Endodermal cell (in vitro differentiated cells): ENCODE measurements at regions not wholly inside any gene's neighbourhood (a gene's known extent, or its start where the extent isn't known, plus 50 kb on each side); places are given as distances from the start of the nearest gene placed in this dataset.

Source experiments
- DNase-seq: peaks from one replicate; pipeline ENCODE4 v3.0.0-alpha.2; 2017
- H3K27ac ChIP-seq: 2 replicates; pipeline ENCODE4 v1.5.1; 2013; ENCODE audit warnings: mild to moderate bottlenecking, low read depth, low read length, moderate library complexity
- H3K27me3 ChIP-seq: 2 replicates; pipeline ENCODE4 v1.6.1; 2013; ENCODE audit warnings: mild to moderate bottlenecking, low read length, moderate library complexity; ENCODE audit not compliant: insufficient read depth, control insufficient read depth, poor library complexity, severe bottlenecking
- H3K36me3 ChIP-seq: 2 replicates; pipeline ENCODE4 v1.7.0; 2013; ENCODE audit warnings: mild to moderate bottlenecking, low read length, moderate library complexity; ENCODE audit not compliant: control insufficient read depth, insufficient read depth
- H3K4me1 ChIP-seq: one replicate; pipeline ENCODE4 v1.7.0; 2013; ENCODE audit warnings: low read length; ENCODE audit not compliant: control insufficient read depth, insufficient read depth
- H3K4me3 ChIP-seq: 2 replicates; pipeline ENCODE4 v1.5.1; 2013; ENCODE audit warnings: mild to moderate bottlenecking, low read length, moderate library complexity
- H3K9ac ChIP-seq: 2 replicates; pipeline ENCODE4 v1.6.1; 2013; ENCODE audit warnings: mild to moderate bottlenecking, low read length, moderate library complexity; ENCODE audit not compliant: poor library complexity, severe bottlenecking; ENCODE audit errors: extremely low read depth
- H3K9me3 ChIP-seq: 2 replicates; pipeline ENCODE4 v1.6.1; 2013; ENCODE audit warnings: mild to moderate bottlenecking, low read length, moderate library complexity; ENCODE audit not compliant: control insufficient read depth
- H3K27ac Mint-ChIP-seq: 2 replicates; pipeline ENCODE4 v1.8.0; 2020; ENCODE audit warnings: mixed read lengths
- H3K27me3 Mint-ChIP-seq: 2 replicates; pipeline ENCODE4 v1.8.0; 2021; ENCODE audit warnings: mild to moderate bottlenecking, mixed read lengths; ENCODE audit not compliant: insufficient read depth
- H3K36me3 Mint-ChIP-seq: 2 replicates; pipeline ENCODE4 v1.8.0; 2020; ENCODE audit warnings: low read depth, mixed read lengths
- H3K4me1 Mint-ChIP-seq: 2 replicates; pipeline ENCODE4 v1.8.0; 2020; ENCODE audit warnings: mixed read lengths
- H3K4me3 Mint-ChIP-seq: 2 replicates; pipeline ENCODE4 v1.8.0; 2020; ENCODE audit warnings: mild to moderate bottlenecking, moderate library complexity, mixed read lengths
- H3K9me3 Mint-ChIP-seq: 2 replicates; pipeline ENCODE4 v1.8.0; 2020; ENCODE audit warnings: mild to moderate bottlenecking, mixed read lengths
- WGBS, 2 experiments: methylation state at CpG; one replicate each; pipeline versions ENCODE4 v1.1.5 to v1.1.7; 2013; ENCODE audit warnings: missing lambda C conversion rate in 2 of 2, mixed read lengths in 1 of 2; ENCODE audit not compliant: insufficient coverage in 1 of 2, insufficient read length in 1 of 2; 5-methylcytosine and 5-hydroxymethylcytosine counted together
- TF ChIP-seq, protein P1 (sequence below): fragments of 200-600 bp; sonication (generic); conservative IDR thresholded peaks from 2 replicates; pipeline ENCODE4 v1.5.0; 2021; ENCODE audit warnings: antibody characterized with exemption, mild to moderate bottlenecking

DNA sequence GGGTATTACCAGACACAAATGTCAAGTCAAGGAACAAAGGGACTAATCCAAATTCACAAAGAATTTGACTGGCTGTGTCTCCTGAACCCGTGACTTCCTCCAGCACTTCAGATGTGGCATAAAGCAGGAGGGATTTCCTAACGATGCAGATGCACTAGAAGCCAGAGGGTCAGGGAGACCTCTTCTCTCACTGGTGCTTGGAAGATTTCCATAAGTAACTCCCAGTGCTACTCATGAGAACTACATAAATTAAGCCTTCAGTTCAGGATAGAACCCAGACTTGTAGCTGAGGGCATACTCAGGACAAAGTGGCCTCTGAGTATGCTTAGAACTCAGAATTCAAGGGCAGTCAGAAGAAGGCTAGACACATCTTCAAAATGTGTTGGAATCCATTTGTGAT lies 83.6 kb upstream of the NRIP1 start:
- TF ChIP-seq, protein P1, sequence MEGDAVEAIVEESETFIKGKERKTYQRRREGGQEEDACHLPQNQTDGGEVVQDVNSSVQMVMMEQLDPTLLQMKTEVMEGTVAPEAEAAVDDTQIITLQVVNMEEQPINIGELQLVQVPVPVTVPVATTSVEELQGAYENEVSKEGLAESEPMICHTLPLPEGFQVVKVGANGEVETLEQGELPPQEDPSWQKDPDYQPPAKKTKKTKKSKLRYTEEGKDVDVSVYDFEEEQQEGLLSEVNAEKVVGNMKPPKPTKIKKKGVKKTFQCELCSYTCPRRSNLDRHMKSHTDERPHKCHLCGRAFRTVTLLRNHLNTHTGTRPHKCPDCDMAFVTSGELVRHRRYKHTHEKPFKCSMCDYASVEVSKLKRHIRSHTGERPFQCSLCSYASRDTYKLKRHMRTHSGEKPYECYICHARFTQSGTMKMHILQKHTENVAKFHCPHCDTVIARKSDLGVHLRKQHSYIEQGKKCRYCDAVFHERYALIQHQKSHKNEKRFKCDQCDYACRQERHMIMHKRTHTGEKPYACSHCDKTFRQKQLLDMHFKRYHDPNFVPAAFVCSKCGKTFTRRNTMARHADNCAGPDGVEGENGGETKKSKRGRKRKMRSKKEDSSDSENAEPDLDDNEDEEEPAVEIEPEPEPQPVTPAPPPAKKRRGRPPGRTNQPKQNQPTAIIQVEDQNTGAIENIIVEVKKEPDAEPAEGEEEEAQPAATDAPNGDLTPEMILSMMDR: no peak
- no peaks in the 10 kb centered on the region for H3K27me3 ChIP-seq
- 93 to 100% methylated on average over 1 to 2 of the region's 2 CpGs for WGBS, 2 experiments

DNA sequence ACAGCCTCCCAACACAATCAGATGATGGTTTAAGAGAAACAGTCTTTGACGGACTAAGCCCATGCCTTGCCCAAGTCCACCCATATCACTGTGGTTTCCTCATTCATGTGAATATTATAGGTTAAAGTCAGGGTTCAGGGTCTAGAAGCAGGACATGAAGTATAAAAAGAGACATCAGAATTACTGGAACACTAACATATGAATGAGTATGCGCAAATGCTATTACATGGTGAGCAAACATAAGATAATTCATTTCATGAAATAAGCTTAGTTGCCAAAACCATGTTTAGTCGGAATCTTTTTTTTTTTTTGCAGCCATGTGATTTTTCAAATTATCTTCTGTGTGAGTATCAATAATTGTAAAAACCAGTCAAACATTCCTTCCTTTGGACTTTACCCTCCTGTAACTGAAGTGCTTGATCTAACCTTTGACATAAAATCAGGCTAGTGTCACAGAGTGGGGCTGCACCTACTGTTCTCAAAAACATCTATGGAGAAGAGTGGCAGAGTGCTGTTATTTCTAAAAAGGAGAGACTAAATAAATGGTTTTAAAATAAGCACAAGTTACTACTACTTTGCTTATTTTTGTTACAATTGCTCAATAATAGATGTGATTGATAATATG lies 84.9 kb upstream of the NRIP1 start:
- Histone ChIP-seq H3K27me3 (no peaks in the 10 kb centered on the region), H3K9me3 (no peaks in the 10 kb centered on the region), H3K4me3 (no peak overlapping the region), H3K27ac (no peak overlapping the region), H3K9ac (no peak overlapping the region), H3K4me1 (no peaks in the 10 kb centered on the region), H3K36me3 (no peaks in the 10 kb centered on the region)
- DNase-seq: no peak
- Mint-ChIP-seq H3K36me3 (no peaks in the 10 kb centered on the region), H3K9me3 (peaks cover 3% of the 10 kb centered on the region), H3K4me3 (no peak overlapping the region), H3K4me1 (no peaks in the 10 kb centered on the region), H3K27ac (no peak overlapping the region), H3K27me3 (no peaks in the 10 kb centered on the region)
- WGBS, 2 experiments: 92 to 98% methylated on average over 2 to 3 of the region's 3 CpGs
- TF ChIP-seq, protein P1: no peak

More for the DNA sequence above, 83.6 kb upstream of the NRIP1 start:
- no peak overlapping the region for H3K27ac ChIP-seq
- Mint-ChIP-seq H3K27ac (no peak overlapping the region), H3K9me3 (no peaks in the 10 kb centered on the region), H3K4me1 (no peaks in the 10 kb centered on the region), H3K27me3 (no peaks in the 10 kb centered on the region), H3K4me3 (no peak overlapping the region), H3K36me3 (no peaks in the 10 kb centered on the region)
- H3K4me3 ChIP-seq: no peak overlapping the region
- no peak for DNase-seq
- H3K4me1 ChIP-seq: no peaks in the 10 kb centered on the region
- no peak overlapping the region for H3K9ac ChIP-seq
- no peaks in the 10 kb centered on the region for H3K36me3 ChIP-seq
- H3K9me3 ChIP-seq: no peaks in the 10 kb centered on the region

DNA sequence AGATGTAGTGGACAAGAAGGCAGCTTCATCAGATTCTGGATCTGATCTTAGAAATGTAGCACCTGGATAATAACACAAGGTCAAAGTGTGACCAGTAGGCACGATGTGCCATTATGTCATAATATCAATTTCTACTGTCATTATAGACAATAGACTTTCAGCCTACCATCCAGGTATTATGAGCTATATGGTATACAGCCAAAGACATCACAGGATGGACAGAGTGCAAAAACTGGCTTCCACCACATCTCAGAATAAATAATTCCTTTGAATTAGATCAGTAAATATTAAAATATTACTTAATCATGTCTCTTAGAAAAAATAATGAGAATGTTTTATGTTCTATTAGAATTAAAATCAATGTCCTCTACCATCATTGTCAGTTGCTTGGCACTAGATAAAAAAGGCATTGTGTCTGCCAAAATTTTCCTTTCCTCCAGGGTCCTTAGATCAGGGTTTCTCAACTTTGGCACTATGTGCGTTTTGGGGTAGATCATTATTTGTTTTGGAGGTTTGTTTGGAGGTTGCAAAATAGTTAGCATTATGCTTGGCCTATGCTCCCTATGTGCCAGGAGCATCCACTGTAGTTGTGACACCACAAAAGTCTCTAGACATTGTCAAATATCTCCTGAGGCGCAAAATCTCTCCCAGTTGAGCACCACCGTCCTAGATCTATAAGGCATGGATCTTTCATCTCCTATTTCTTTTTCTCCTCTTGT lies 86.7 kb upstream of the NRIP1 start:
- Mint-ChIP-seq H3K27me3 (peaks cover 1% of the 10 kb centered on the region), H3K4me3 (no peak overlapping the region), H3K9me3 (peaks cover 10% of the 10 kb centered on the region), H3K4me1 (no peaks in the 10 kb centered on the region), H3K36me3 (no peaks in the 10 kb centered on the region), H3K27ac (no peak overlapping the region)
- Histone ChIP-seq H3K9me3 (no peaks in the 10 kb centered on the region), H3K27me3 (no peaks in the 10 kb centered on the region), H3K9ac (no peak overlapping the region), H3K27ac (no peak overlapping the region), H3K4me3 (no peak overlapping the region), H3K4me1 (no peaks in the 10 kb centered on the region), H3K36me3 (no peaks in the 10 kb centered on the region)
- no peak for DNase-seq
- TF ChIP-seq, protein P1: no peak
- 93 to 100% methylated on average over 2 to 4 of the region's 4 CpGs for WGBS, 2 experiments
